ENCODE measurements at regions not wholly inside any gene's neighbourhood (a gene's known extent, or its start where the extent isn't known, plus 50 kb on each side); places are given as distances from the start of the nearest gene placed in this dataset.

GRCh38 chr13:90276216-90276615 lies 1071.3 kb upstream of the MIR17HG start:
- no peak for TF ChIP-seq CTCF (IDR thresholded peaks at IDR 0.05)
- no peak for TF ChIP-seq POLR2A (IDR thresholded peaks at IDR 0.05)

Measured in esophagus squamous epithelium (tissue), 4 donors.